GM21423 (cell line): ENCODE measurements at regions not wholly inside any gene's neighbourhood (a gene's known extent, or its start where the extent isn't known, plus 50 kb on each side); places are given as distances from the start of the nearest gene placed in this dataset.
"Not testable (repeated sequence)": the region's sequence is repeated elsewhere in the genome, so short reads cannot be mapped to it uniquely, and the experiment has no call there.

Experiments
- ATAC-seq: cut with Tn5 transposase; IDR thresholded peaks from one replicate; pipeline ENCODE4 v1.9.1; 2021; ENCODE audit warnings: mild to moderate bottlenecking, moderate library complexity; ENCODE audit not compliant: unreplicated experiment

GRCh38 chr19:28700176-28700575 lies 512.8 kb downstream of the UQCRFS1 start:
- ATAC-seq: no peak

- ATAC-seq: no peak
These were observed 515.6 kb downstream of the UQCRFS1 start for GRCh38 chr19:28697308-28697707.

- ATAC-seq: no peak
These were observed 518.1 kb downstream of the UQCRFS1 start for GRCh38 chr19:28694812-28695211.

GRCh38 chr19:28691683-28692082 lies 521.3 kb downstream of the UQCRFS1 start:
- ATAC-seq: no peak

GRCh38 chr19:28689464-28689863 lies 523.5 kb downstream of the UQCRFS1 start:
- ATAC-seq: not testable (repeated sequence)

GRCh38 chr19:28687296-28687695 lies 525.7 kb downstream of the UQCRFS1 start:
- ATAC-seq: no peak

GRCh38 chr19:28686756-28687155 lies 526.2 kb downstream of the UQCRFS1 start:
- no peak for ATAC-seq

- ATAC-seq: no peak
These were observed 527.1 kb downstream of the UQCRFS1 start for GRCh38 chr19:28685802-28686201.

- not testable (repeated sequence) for ATAC-seq
These were observed 527.9 kb downstream of the UQCRFS1 start for GRCh38 chr19:28685077-28685476.

GRCh38 chr19:28680111-28680510 lies 532.8 kb downstream of the UQCRFS1 start:
- no peak for ATAC-seq

- ATAC-seq: no peak
These were observed 542.1 kb downstream of the UQCRFS1 start for GRCh38 chr19:28670836-28671235.

- no peak for ATAC-seq
These were observed 543.1 kb downstream of the UQCRFS1 start for GRCh38 chr19:28669804-28670203.

GRCh38 chr19:28667348-28667977 lies 545.5 kb downstream of the UQCRFS1 start:
- ATAC-seq: no peak

- ATAC-seq: no peak
These were observed 547.2 kb downstream of the UQCRFS1 start for GRCh38 chr19:28665748-28666147.

GRCh38 chr19:28656644-28657043 lies 556.3 kb downstream of the UQCRFS1 start:
- ATAC-seq: no peak

- ATAC-seq: no peak
These were observed 557.9 kb downstream of the UQCRFS1 start for GRCh38 chr19:28655054-28655453.

GRCh38 chr19:28652765-28653164 lies 560.2 kb downstream of the UQCRFS1 start:
- ATAC-seq: no peak

GRCh38 chr19:28646629-28647028 lies 566.3 kb downstream of the UQCRFS1 start:
- no peak for ATAC-seq

GRCh38 chr19:28644169-28644775 lies 568.7 kb downstream of the UQCRFS1 start:
- no peak for ATAC-seq

GRCh38 chr19:28642787-28643683 lies 569.9 kb downstream of the UQCRFS1 start:
- no peak for ATAC-seq

GRCh38 chr19:28641395-28641794 lies 571.6 kb downstream of the UQCRFS1 start:
- ATAC-seq: no peak

- no peak for ATAC-seq
These were observed 572.4 kb downstream of the UQCRFS1 start for GRCh38 chr19:28640506-28640905.
